Mesothelial cell of epicardium (in vitro differentiated cells): ENCODE measurements at regions not wholly inside any gene's neighbourhood (a gene's known extent, or its start where the extent isn't known, plus 50 kb on each side); places are given as distances from the start of the nearest gene placed in this dataset.

ENCODE experiments used
- DNase-seq, 2 experiments: peaks; one replicate each; pipeline ENCODE4 v3.0.0; 2021; ENCODE audit warnings: low spot score in 2 of 2; ENCODE audit not compliant: unreplicated experiment in 2 of 2
- H3K27ac Mint-ChIP-seq: 2 replicates; pipeline ENCODE4 v1.8.0; 2021; ENCODE audit warnings: mixed read lengths
- H3K27me3 Mint-ChIP-seq: 2 replicates; pipeline ENCODE4 v1.8.0; 2021; ENCODE audit warnings: low read depth, mixed read lengths
- H3K36me3 Mint-ChIP-seq: 2 replicates; pipeline ENCODE4 v1.8.0; 2021; ENCODE audit warnings: mixed read lengths
- H3K4me1 Mint-ChIP-seq: 2 replicates; pipeline ENCODE4 v1.8.0; 2021; ENCODE audit warnings: mixed read lengths
- H3K4me3 Mint-ChIP-seq: 2 replicates; pipeline ENCODE4 v1.8.0; 2021; ENCODE audit warnings: mild to moderate bottlenecking, moderate library complexity, mixed read lengths
- H3K9me3 Mint-ChIP-seq: 2 replicates; pipeline ENCODE4 v1.8.0; 2021; ENCODE audit warnings: mixed read lengths
- TF ChIP-seq, protein P1 (sequence below): fragments of 200-600 bp; sonication (generic); IDR thresholded peaks from one replicate; pipeline ENCODE4 v1.5.0; 2021; ENCODE audit warnings: antibody characterized with exemption; ENCODE audit not compliant: unreplicated experiment

DNA sequence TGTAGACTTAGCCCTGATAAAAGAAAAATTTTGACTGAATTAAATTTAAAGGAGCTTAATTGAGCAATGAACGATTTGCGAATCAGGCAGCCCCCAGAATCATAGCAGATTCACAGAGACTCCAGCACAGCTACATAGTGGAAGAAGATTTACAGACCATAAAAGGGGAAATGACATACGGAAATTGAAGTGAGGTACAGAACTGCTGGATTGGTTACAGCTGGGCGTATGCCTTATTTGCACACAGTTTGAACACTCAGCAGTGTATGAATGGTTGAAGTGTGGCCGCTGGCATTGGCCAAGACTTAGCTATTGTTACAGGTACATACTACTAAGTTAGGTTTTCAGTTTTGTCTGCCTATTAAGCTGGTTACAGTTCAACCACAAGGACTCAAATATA lies 433.5 kb upstream of the CELF2 start:
- TF ChIP-seq, protein P1, sequence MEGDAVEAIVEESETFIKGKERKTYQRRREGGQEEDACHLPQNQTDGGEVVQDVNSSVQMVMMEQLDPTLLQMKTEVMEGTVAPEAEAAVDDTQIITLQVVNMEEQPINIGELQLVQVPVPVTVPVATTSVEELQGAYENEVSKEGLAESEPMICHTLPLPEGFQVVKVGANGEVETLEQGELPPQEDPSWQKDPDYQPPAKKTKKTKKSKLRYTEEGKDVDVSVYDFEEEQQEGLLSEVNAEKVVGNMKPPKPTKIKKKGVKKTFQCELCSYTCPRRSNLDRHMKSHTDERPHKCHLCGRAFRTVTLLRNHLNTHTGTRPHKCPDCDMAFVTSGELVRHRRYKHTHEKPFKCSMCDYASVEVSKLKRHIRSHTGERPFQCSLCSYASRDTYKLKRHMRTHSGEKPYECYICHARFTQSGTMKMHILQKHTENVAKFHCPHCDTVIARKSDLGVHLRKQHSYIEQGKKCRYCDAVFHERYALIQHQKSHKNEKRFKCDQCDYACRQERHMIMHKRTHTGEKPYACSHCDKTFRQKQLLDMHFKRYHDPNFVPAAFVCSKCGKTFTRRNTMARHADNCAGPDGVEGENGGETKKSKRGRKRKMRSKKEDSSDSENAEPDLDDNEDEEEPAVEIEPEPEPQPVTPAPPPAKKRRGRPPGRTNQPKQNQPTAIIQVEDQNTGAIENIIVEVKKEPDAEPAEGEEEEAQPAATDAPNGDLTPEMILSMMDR: no peak
- peaks cover 3% of the 10 kb centered on the region for H3K27me3 Mint-ChIP-seq
- H3K4me3 Mint-ChIP-seq: no peak overlapping the region
- no peaks in the 10 kb centered on the region for H3K36me3 Mint-ChIP-seq
- H3K9me3 Mint-ChIP-seq: no peaks in the 10 kb centered on the region
- H3K4me1 Mint-ChIP-seq: peaks cover 4% of the 10 kb centered on the region
- no peak for DNase-seq
- H3K27ac Mint-ChIP-seq: no peak overlapping the region

DNA sequence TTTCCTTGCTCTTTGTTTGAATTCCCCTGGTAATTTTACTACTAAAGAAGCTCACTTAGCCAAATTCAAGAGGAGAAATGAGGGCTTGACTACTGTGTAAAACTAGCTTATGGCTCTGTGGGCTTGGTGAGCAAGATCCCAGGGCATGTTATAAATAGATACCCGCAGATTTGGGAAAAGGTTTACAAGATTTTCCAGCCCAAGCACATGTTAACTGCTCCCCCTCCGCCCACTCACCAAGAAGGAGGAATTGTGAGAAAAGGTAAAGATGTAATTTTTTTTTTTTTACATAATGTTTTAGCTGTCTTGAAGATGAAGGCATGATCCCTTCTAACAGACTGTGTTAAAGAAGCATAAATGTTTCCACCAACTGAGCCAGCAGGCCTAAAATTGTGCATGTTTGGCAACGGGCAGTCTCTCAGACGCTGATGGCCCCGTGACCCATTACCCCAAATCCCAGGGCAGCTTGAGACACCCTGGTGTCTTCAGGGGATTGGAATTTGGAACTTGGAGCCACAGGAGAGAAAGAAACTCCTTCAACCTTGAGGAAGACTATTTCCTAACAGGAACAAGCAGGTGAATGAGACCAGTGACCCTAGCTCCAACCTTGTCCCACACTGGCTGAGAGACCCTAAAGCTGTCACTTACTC lies 429.8 kb upstream of the CELF2 start:
- H3K9me3 Mint-ChIP-seq: no peaks in the 10 kb centered on the region
- TF ChIP-seq, protein P1: no peak
- DNase-seq: no peak
- H3K4me1 Mint-ChIP-seq: peaks cover 31% of the 10 kb centered on the region
- peaks cover 3% of the 10 kb centered on the region for H3K27me3 Mint-ChIP-seq
- H3K4me3 Mint-ChIP-seq: no peak overlapping the region
- no peak overlapping the region for H3K27ac Mint-ChIP-seq
- no peaks in the 10 kb centered on the region for H3K36me3 Mint-ChIP-seq

DNA sequence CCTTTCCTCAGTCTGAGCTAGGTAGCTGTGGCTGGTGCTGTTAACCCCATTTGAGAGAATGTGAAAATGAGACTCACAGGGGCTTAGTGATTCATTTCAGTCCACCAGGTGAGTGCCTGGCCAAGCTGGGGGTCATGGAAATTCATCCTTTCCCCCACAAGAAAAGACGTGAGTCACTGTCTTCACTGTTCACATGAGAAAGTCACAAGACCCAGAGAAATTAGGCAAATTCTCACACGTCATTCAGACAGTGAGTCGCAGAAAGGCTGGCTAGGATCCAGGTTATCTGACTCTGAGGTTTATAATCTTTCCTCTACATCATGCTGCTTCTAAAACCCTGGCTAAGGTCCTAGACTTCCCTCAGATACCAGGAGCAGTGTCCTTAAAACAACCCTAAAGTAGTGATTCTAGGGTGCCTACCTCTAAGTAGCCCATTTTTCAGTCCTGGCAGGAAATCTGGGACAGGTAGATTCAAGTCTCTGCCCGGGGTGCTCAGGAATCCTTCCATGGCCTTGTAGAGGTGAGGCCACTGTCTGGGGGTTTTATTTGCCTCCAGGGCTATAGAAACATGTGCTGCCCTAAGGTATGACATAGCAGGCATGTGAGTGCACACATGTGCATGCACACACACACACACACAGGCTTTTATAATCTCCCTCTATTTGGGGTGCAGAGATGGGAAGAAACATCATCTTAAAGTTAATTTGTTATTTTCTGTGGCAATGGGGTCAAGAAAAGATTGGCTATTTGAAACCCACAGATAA lies 427.9 kb upstream of the CELF2 start:
- TF ChIP-seq, protein P1: no peak
- Mint-ChIP-seq H3K4me3 (no peak overlapping the region), H3K27ac (no peak overlapping the region), H3K36me3 (no peaks in the 10 kb centered on the region), H3K4me1 (peaks cover 31% of the 10 kb centered on the region), H3K27me3 (peaks cover 8% of the 10 kb centered on the region), H3K9me3 (no peaks in the 10 kb centered on the region)
- DNase-seq: no peak

DNA sequence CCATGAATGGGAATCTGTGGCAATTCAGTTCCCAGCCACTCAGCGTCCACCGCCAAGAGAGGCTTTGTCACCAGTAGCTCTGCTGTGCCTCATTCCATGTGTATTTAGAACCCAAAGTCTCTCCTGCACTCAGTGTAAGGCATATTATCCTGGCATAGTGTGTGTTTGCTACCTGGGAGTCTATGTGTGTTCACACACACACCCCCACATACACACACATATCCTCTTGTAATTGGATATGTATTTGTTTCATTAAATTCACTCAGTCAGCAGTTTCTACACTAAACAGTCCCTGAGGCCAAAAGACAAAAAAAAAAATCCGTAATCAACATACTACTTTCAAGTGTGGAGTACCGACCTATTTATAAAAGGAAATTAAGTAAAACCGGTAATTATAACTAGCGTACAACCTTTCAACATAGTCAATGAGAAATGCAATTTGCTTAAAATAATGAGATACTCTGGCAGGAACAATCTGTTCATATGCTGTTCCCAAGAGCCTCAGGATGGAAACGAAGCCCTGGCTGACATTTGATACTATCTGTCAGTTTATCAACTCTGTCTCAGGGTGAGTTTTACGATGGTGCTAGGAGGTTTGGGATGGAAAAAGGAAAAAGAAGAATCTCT lies 425.8 kb upstream of the CELF2 start:
- no peak for DNase-seq
- Mint-ChIP-seq H3K27ac (no peak overlapping the region), H3K36me3 (no peaks in the 10 kb centered on the region), H3K9me3 (no peaks in the 10 kb centered on the region), H3K27me3 (peaks cover 5% of the 10 kb centered on the region), H3K4me1 (peaks cover 31% of the 10 kb centered on the region), H3K4me3 (no peak overlapping the region)
- TF ChIP-seq, protein P1: no peak

DNA sequence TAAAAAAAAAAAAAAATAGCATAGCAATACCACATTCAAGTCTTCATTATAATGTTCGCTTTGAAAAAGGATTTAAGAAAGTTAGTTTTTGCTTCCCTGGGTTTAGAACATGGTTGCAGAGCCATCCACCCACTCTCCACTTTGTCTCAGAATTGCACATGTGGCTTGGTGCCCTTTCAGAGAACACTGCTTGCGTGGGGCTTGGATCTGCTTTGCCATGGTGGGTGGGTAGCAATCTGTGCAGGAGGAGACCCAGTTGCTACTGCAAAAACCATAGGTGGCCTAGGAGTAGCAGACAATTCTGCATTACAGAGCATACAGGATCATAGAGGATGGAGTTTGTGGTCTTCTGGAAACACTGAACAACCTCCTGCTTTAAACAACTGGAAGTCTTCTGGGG lies 421.4 kb upstream of the CELF2 start:
- Mint-ChIP-seq H3K9me3 (no peaks in the 10 kb centered on the region), H3K4me1 (peaks cover 11% of the 10 kb centered on the region), H3K27ac (no peak overlapping the region), H3K36me3 (no peaks in the 10 kb centered on the region), H3K4me3 (no peak overlapping the region), H3K27me3 (peaks cover 7% of the 10 kb centered on the region)
- TF ChIP-seq, protein P1: no peak
- no peak for DNase-seq
